Ascending aorta (tissue), 2 donors: ENCODE measurements at regions not wholly inside any gene's neighbourhood (a gene's known extent, or its start where the extent isn't known, plus 50 kb on each side); places are given as distances from the start of the nearest gene placed in this dataset.

ENCODE experiments used
- DNase-seq, 2 donors: peaks; one replicate each; pipeline ENCODE4 v3.0.0-alpha.2; 2019; ENCODE audit warnings: low spot score in 2 of 2
- H3K27ac ChIP-seq, 2 donors: fragments of 200-600 bp; sonication (generic); one replicate each; pipeline ENCODE4 v1.5.1; 2016 to 2017; ENCODE audit warnings: mild to moderate bottlenecking in 1 of 2
- H3K27me3 ChIP-seq: fragments of 200-600 bp; sonication (generic); one replicate; pipeline ENCODE4 v1.5.1; 2017
- H3K36me3 ChIP-seq, 2 donors: fragments of 200-600 bp; sonication (generic); one replicate each; pipeline ENCODE4 v1.5.1; 2016
- H3K4me1 ChIP-seq, 2 donors: fragments of 200-600 bp; sonication (generic); one replicate each; pipeline ENCODE4 v1.5.1; 2016 to 2017; ENCODE audit warnings: mild to moderate bottlenecking in 1 of 2
- H3K4me3 ChIP-seq, 2 donors: fragments of 200-600 bp; sonication (generic); one replicate each; pipeline ENCODE4 v1.5.1; 2016 to 2017; ENCODE audit warnings: mild to moderate bottlenecking in 1 of 2
- H3K9me3 ChIP-seq, 2 donors: fragments of 200-600 bp; sonication (generic); one replicate each; pipeline ENCODE4 v1.5.1; 2016
- CTCF ChIP-seq, 3 experiments: fragments of 200-600 bp in 2 of 3; fragments of 450-650 bp in 1 of 3; sonication (generic) in 2 of 3; IDR thresholded peaks; one replicate each; pipeline ENCODE4 v1.5.1; 2016 to 2019; ENCODE audit warnings: antibody characterized with exemption in 3 of 3, mild to moderate bottlenecking in 1 of 3, moderate library complexity in 1 of 3
- intact Hi-C: fragments of 100-400 bp; cut with DNase I; formaldehyde crosslinking; loops from one replicate; pipeline ENCODE4 v1.15.1; 2023

- Histone ChIP-seq H3K27ac (no peak overlapping the region), H3K9me3 (peaks cover 0 to 10% of the 10 kb centered on the region in 2 donors), H3K4me3 (no peak overlapping the region), H3K36me3 (no peaks in the 10 kb centered on the region), H3K4me1 (peaks cover 0 to 4% of the 10 kb centered on the region in 2 donors), H3K27me3 (no peaks in the 10 kb centered on the region)
- TF ChIP-seq CTCF (IDR thresholded peaks at IDR 0.05), result no peak
- DNase-seq, result no peak
- intact Hi-C loops, result no loop called here
Measured at GRCh38 chr14:71597955-71598660, 334.1 kb upstream of the RGS6 start.

GRCh38 chr14:71600309-71600708, 331.9 kb upstream of the RGS6 start:
- DNase-seq, result no peak
- intact Hi-C loops, result no loop called here
- Histone ChIP-seq H3K4me1 (peaks cover 0 to 3% of the 10 kb centered on the region in 2 donors), H3K27ac (no peak overlapping the region), H3K27me3 (no peaks in the 10 kb centered on the region), H3K36me3 (no peaks in the 10 kb centered on the region), H3K9me3 (peaks cover 0 to 10% of the 10 kb centered on the region in 2 donors), H3K4me3 (no peak overlapping the region)
- no peak for TF ChIP-seq CTCF (IDR thresholded peaks at IDR 0.05)

GRCh38 chr14:71602524-71602923, 329.7 kb upstream of the RGS6 start:
- Histone ChIP-seq H3K27ac (no peak overlapping the region), H3K27me3 (no peaks in the 10 kb centered on the region), H3K4me3 (no peak overlapping the region), H3K9me3 (peaks cover 0 to 10% of the 10 kb centered on the region in 2 donors), H3K36me3 (no peaks in the 10 kb centered on the region), H3K4me1 (no peaks in the 10 kb centered on the region)
- DNase-seq, result no peak
- intact Hi-C loops, result no loop called here
- TF ChIP-seq CTCF (IDR thresholded peaks at IDR 0.05), result no peak

DNA sequence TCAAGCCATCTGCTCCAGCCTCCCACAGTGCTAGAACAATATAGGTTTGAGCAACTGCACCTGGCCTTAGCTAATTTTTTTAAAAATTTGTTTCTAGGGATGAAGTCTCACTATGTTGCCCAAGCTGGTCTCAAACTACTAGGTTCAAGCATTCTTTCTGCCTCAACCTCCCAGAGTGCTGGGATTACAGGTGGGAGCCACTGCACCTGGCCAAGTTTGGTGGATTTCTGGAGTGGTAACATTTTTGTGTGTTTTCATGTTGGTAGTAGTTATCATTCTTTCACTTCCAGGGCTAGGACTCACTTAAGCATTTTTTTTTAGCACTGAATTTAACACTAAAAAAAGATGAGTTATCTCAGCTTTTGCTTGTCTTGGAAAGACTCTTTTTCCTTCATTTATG, 328.0 kb upstream of the RGS6 start:
- Histone ChIP-seq H3K27me3 (no peaks in the 10 kb centered on the region), H3K4me1 (no peaks in the 10 kb centered on the region), H3K4me3 (no peak overlapping the region), H3K9me3 (peaks cover 0 to 10% of the 10 kb centered on the region in 2 donors), H3K36me3 (no peaks in the 10 kb centered on the region), H3K27ac (no peak overlapping the region)
- TF ChIP-seq CTCF (IDR thresholded peaks at IDR 0.05), result no peak
- intact Hi-C loops, result no loop called here
- no peak for DNase-seq

DNA sequence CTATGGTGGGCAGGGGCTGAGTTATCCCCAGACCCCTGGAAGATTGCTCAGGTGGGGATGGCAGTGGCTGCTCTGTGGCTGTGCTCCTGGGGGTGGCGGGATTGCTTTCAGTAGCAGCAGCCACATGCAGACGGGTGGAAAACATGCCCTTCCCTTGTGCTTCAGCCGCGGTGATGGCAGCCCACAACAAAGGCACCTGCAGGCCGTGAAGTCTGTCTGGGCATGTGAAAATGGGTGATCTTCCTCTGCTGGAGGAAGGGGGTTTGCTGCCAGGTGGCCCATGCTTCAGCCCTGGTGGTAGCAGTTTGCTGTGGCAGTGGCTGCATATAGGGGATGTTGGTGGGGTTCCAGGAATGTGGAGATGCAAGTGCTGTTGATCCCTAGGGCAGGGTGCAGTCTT, 326.2 kb upstream of the RGS6 start:
- intact Hi-C loops, result no loop called here
- no peak overlapping the region for H3K4me3 ChIP-seq
- H3K27me3 ChIP-seq, result no peaks in the 10 kb centered on the region
- H3K4me1 ChIP-seq, result peaks cover 0 to 3% of the 10 kb centered on the region in 2 donors
- DNase-seq, result no peak
- no peak for TF ChIP-seq CTCF (IDR thresholded peaks at IDR 0.05)
- no peak overlapping the region for H3K27ac ChIP-seq
- no peaks in the 10 kb centered on the region for H3K36me3 ChIP-seq
- no peaks in the 10 kb centered on the region for H3K9me3 ChIP-seq

DNA sequence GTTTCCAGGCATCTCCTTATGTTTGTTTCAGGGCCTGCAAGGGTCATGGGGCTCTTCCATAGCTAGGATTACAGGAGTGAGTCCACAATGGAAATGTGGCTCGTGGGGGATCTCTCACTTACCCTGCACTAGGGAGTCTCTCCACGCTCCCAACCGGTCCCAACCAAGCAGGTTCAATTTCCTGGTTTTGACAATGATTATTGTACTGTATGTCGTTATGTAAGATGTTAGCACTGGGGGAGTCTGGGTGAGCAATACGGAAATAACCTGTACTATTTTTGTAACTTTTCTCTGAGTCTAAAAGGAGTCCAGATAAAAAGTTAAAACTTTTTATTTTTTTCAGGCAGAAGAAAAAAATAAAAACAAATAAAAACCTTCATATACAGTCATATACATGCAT, 325.7 kb upstream of the RGS6 start:
- no peak overlapping the region for H3K4me3 ChIP-seq
- no peaks in the 10 kb centered on the region for H3K9me3 ChIP-seq
- no peak for TF ChIP-seq CTCF (IDR thresholded peaks at IDR 0.05)
- H3K4me1 ChIP-seq, result peaks cover 0 to 3% of the 10 kb centered on the region in 2 donors
- intact Hi-C loops, result no loop called here
- no peaks in the 10 kb centered on the region for H3K36me3 ChIP-seq
- DNase-seq, result no peak
- H3K27me3 ChIP-seq, result no peaks in the 10 kb centered on the region
- H3K27ac ChIP-seq, result no peak overlapping the region
